ENCODE measurements at regions not wholly inside any gene's neighbourhood (a gene's known extent, or its start where the extent isn't known, plus 50 kb on each side); places are given as distances from the start of the nearest gene placed in this dataset.

- TF ChIP-seq, protein P1, sequence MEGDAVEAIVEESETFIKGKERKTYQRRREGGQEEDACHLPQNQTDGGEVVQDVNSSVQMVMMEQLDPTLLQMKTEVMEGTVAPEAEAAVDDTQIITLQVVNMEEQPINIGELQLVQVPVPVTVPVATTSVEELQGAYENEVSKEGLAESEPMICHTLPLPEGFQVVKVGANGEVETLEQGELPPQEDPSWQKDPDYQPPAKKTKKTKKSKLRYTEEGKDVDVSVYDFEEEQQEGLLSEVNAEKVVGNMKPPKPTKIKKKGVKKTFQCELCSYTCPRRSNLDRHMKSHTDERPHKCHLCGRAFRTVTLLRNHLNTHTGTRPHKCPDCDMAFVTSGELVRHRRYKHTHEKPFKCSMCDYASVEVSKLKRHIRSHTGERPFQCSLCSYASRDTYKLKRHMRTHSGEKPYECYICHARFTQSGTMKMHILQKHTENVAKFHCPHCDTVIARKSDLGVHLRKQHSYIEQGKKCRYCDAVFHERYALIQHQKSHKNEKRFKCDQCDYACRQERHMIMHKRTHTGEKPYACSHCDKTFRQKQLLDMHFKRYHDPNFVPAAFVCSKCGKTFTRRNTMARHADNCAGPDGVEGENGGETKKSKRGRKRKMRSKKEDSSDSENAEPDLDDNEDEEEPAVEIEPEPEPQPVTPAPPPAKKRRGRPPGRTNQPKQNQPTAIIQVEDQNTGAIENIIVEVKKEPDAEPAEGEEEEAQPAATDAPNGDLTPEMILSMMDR (IDR thresholded peaks at IDR 0.05; ENCODE audit: control insufficient read depth, insufficient read depth, low read depth, low read length, missing control alignments) = no peak
- no peak for DNase-seq (ENCODE audit: low read depth)
- H3K4me3 ChIP-seq (ENCODE audit: control insufficient read depth, low read depth, low read length) = no peak overlapping the region
These were observed 249.9 kb upstream of the FLRT2 start for GRCh38 chr14:85280074-85280473.

- DNase-seq (ENCODE audit: low read depth) = no peak
- TF ChIP-seq, protein P1 (IDR thresholded peaks at IDR 0.05; ENCODE audit: control insufficient read depth, insufficient read depth, low read depth, low read length, missing control alignments) = no peak
- no peak overlapping the region for H3K4me3 ChIP-seq (ENCODE audit: control insufficient read depth, low read depth, low read length)
These were observed 248.0 kb upstream of the FLRT2 start for GRCh38 chr14:85281921-85282320.

DNA sequence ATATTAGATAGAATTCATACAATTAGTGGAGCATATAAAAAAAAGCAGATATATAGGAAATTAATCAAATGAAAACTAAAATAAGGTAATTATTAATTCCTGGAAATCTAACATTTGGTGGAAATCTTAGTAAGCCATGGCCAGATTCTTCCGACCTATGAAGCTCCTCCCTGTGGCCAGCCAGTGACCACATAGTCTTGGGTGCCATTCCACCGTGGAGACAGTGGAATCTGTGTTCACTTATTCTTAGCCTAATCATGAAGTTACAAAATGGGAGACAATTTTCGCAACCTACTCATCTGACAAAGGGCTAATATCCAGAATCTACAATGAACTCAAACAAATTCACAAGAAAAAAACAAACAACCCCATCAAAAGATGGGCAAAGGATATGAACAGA is 241.9 kb upstream of the FLRT2 start:
- TF ChIP-seq, protein P1 (IDR thresholded peaks at IDR 0.05; ENCODE audit: control insufficient read depth, insufficient read depth, low read depth, low read length, missing control alignments) = no peak
- no peak for DNase-seq (ENCODE audit: low read depth)
- H3K4me3 ChIP-seq (ENCODE audit: control insufficient read depth, low read depth, low read length) = no peak overlapping the region

DNA sequence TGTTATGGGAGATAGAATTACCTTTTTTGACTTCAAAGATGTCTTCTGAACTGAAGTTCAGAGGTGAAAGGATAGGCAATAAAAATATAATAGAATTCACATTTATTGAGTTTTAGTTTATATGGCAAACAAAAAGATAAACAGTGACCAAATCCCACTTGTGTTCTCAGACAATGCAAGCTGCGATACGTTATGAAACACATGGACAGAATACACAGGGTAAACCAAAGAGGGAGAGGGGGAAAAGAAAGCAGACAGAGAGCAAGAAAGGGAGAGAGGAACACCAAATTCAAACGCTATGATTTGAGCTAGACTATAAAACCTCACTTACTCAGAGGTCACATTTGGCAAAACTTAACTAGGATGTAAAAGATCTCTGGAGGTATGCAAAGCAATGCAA is 238.2 kb upstream of the FLRT2 start:
- no peak for DNase-seq (ENCODE audit: low read depth)
- H3K4me3 ChIP-seq (ENCODE audit: control insufficient read depth, low read depth, low read length) = no peak overlapping the region
- TF ChIP-seq, protein P1 (IDR thresholded peaks at IDR 0.05; ENCODE audit: control insufficient read depth, insufficient read depth, low read depth, low read length, missing control alignments) = no peak

- TF ChIP-seq, protein P1 (IDR thresholded peaks at IDR 0.05; ENCODE audit: control insufficient read depth, insufficient read depth, low read depth, low read length, missing control alignments) = no peak
- no peak for DNase-seq (ENCODE audit: low read depth)
- no peak overlapping the region for H3K4me3 ChIP-seq (ENCODE audit: control insufficient read depth, low read depth, low read length)
These were observed 236.2 kb upstream of the FLRT2 start for GRCh38 chr14:85293612-85294234.

DNA sequence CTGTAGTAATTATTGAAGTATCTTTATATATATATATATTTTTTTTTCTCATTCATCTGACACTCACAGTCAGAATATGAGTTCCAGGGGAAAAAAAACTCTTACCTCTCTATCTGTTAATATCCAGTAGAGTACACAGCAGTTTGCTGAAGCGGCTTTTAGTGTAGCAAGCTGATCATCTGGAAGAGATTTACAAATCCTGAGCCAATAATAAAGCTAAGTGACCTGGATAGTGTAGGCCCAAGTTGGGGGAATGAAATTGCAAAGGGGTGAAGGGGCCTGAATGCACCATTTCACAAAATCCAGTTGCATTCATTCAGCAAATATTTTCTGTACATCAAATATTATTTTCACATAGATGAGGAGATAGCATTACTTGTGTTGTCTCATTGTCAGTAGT is 234.6 kb upstream of the FLRT2 start:
- H3K4me3 ChIP-seq (ENCODE audit: control insufficient read depth, low read depth, low read length) = no peak overlapping the region
- TF ChIP-seq, protein P1 (IDR thresholded peaks at IDR 0.05; ENCODE audit: control insufficient read depth, insufficient read depth, low read depth, low read length, missing control alignments) = no peak
- no peak for DNase-seq (ENCODE audit: low read depth)
